ENCODE measurements at regions not wholly inside any gene's neighbourhood (a gene's known extent, or its start where the extent isn't known, plus 50 kb on each side); places are given as distances from the start of the nearest gene placed in this dataset.

DNA sequence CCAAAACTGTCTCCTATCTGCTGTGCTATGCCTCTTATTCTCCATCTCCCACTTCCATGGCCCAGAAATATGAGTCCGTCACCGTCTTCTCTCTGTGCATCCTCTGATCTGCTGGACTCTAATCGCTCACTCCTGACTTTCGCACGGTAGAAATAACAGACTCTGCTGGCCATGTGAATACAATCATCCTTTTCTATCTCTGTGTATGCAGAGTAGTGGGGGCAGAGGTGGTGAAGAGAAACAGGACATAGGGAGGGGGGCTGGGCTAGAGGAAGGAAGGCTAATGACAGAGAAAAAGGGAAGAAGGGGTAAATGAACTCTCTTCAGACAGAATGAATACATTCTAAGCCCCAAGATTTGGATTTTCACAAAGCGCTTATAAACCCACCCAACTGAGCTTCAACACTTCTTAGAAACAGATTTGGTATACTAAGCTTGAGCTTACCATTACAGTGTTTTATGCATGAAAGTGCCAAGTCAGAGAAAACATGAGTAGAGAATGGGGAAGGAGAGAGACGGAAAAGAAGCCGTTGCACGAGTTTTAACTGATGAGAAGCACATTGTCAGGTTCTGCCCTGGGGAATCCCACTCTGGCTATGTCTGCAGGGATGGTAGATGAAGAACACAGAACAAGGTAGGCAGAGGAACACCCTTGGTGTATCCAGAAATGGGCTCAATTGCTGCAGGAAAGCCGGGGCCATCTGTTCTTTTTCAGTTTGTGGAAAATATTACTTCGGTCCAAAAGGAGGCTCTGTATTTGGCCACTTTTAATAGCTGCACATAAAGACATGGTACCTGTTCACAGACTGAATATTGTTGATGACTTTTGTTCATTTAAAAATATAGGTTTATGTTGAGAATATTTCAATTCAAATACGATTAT, 324.7 kb downstream of the ETS1 start:
- DNase-seq (ENCODE audit: low read depth) = no peak

DNA sequence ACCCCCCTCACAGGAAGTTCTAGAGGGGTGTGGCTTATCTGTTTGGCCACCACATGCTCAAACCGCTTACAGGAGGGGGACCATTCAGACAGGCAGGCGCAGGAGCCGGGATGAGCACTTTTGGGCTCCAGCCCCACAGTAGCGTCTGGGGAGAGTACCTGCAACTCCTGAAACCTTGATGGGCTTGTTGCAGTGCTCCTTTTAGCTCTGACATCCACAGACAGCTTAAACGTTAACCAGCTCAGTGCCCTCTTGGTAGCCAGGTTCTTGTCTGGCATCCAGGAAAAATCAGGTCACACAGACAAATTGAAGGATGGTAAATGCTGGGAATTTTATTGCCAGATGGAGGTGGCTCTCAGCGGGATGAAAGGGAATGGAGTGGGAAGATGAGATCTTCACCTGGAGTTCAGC, 326.3 kb downstream of the ETS1 start:
- DNase-seq (ENCODE audit: low read depth) = peak; percentile 46

DNA sequence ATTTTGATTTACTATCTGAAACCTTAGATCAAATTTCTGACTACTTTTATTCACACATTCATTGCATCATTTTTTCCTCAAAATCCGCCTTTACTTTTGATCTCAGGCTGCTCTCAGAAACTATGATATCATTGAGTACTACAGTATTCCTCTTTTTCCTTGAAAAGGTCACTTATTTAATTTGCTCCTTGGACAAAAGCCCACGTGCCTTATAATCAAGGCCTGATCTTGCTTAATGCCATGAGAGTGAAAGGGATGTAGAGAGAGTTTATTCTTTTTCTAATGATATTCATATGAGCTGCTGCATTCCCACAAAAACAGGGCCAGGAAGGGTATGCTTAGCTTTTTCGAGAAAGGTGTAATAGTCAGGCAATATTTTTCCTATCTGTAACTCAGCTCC, 327.0 kb downstream of the ETS1 start:
- DNase-seq (ENCODE audit: low read depth) = no peak

DNA sequence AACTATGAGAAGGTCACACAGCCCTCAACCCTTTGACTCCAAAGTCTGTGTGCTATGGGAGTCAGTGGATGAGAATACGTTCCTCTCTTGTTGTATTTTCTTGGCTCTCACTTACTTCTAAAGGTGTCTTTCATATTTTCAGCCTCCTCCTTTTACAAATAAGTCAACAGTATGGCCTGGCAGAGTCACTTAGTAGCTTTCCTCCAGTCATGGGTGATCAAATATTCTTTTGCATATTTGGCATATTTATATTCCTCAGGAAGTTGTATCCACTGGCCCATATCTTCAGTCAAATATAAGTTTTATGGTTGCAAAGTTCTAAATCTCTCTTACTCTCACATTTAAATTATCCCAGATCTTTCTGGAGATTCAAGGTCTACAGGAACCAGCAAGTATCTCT, 327.5 kb downstream of the ETS1 start:
- no peak for DNase-seq (ENCODE audit: low read depth)

DNA sequence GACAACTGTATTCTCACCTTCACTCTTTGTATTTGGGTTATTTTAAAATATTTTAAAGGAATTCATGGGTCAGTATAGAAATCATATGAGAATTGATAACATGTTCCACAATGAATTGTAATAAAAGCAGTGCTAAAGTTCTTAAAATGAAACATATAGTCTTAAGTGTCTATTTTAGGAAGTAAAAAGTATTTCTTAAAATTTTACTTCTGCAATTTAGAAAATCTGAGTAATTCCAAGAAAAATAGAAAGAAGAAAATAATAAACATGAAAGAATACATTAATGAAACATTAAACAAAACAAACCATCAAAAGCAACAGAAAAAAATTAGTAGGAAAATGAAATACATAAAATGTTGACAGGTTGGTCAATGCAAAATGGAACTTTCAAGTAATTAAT, 332.4 kb downstream of the ETS1 start:
- no peak for DNase-seq (ENCODE audit: low read depth)

DNA sequence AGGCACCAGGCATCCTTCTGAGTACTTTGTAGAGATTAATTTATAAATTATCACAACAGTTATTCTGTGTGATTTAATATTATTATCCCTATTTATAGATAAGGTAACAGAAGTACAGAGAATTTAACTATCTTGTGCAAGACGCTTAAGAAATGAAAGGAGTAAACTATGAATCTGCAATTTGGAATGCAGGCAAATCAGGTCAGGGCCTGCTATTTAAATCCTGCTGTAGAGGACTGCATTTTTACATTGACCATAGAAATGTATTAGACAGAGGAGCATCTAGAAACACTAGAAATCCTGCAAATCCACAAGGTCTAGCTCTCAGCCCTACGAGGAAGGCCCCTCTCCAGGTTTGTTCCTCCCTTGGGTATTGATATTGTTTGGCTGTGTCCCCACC, 336.2 kb downstream of the ETS1 start:
- DNase-seq (ENCODE audit: low read depth) = no peak

DNA sequence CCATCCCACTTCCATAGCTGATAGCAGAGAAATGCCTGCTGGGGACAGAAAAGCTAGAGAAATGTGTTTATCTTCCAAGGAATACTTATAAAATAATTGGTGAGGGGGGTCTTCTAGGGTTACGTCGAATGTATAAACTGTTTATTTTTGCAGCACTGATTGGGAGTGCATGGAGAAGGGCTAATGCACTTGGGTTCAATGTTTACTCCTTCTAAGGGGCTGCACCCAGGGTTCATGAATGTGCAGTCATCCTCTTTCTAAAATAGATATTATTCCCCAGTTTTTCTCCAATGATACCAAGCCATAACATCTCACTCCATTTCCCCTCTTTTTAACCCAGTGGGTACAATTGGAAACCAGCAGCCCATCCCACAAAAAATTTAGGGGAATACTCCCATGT, 336.9 kb downstream of the ETS1 start:
- no peak for DNase-seq (ENCODE audit: low read depth)

DNA sequence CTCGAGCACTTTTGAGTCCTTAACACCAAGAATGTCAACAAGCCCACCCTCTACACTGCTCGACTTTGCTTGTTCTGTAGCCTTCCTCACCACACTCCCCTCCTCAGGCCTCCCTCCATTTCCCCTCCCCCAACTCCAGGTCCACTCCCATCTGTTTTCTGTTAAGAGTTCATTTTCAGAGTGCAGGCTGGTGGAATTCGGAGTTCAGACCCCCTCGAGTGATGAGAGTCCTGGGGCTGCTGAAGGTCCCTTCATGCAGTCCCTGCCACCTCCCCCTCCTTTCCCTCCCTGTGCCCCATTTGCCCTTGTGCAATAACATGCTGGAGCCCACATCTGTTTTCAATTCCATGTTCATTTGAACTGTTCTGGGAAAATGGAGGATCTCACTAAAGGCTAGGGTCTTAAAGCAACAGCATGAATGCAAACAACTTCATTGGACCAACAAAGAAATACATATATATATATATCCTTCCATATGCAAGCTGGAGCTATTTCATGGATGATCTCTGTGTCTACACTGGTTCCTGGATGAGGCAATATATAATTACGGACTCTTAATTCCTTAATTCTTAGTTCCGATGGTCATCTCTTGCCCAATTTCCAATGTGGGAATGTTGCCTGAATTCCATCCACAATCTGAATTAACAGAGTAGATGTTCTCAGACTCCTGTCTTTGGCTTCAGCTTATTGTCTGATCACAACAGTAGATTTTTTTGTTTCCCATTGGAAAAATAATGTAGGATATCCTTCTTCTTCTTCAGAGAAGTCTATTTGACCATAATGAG, 340.4 kb downstream of the ETS1 start:
- DNase-seq (ENCODE audit: low read depth) = no peak

DNA sequence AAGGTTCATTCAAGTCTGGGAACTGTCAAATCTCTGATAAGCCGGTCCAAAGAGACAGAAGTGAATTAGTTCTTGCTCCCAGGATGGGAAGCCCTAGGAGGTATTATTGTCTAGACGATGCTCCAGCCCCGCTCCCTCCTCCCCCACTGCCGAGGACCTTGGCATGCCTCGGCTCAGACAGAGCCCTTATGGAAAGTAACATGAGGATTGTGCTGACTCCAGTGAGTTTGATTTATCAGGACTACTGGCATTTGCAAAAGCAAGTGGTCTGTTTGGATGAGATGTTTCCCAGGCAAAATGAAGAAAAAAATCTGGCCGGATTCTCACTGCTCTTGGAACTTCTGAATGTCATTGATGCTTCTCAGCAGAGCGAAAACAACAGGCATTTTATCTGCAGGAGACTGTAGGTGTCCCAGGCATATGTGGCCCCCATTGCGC, 341.0 kb downstream of the ETS1 start:
- no peak for DNase-seq (ENCODE audit: low read depth)

DNA sequence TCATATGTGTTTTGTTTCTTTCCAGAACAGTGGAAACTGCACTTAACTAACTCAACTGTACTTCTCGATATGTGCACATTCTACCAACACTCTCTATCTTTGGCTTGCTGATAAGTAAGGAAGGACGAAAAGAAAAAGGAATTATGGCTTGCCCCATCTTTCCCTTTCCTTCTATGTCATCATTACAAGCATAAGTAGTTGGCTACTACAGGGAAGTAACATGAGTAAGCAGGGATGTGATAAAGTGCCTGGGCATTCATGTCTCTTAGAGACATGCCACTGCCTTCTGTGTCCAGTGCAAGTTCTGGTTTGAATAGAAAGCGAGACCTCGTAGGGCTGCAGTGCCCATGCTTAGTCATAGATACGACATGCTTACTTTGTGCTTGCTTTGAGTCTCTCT, 342.5 kb downstream of the ETS1 start:
- DNase-seq (ENCODE audit: low read depth) = no peak

DNA sequence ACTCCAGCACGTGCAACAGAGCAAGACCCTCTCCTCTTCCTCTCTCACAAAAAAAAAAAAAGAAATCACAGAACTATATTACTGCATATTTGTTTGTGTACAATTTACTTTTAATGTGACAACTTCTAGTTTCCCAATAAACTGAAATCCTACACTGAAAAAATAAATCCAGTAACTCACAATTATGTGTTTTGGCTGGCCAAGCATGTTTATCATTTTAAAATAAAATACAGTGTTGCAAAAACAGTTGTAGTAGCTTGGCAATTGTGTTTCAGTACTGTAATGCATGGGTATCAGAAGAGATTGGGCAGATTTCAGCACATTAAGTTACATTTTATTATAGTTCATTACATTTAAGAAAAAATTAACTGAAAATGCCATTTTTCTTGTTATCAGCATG, 344.9 kb downstream of the ETS1 start:
- DNase-seq (ENCODE audit: low read depth) = no peak

DNA sequence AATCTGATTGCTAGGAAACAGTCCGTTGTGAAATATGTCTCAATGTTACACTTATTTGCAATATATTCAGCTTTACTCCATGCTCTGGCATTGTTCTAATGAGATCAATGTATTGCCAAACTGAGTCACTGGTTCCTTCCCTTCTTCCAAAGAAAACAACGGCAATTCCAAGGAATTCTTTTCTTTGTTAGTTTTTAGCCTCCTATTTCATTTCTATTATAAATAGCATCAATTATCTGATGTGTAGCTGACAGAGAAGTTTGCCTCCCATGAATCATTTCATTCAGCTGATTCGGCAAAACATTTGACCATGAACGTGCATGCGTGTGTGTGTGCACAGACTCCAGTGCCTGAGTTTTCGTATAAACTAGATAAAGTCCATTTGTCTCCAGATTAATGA, 346.8 kb downstream of the ETS1 start:
- peak; percentile 29 for DNase-seq (ENCODE audit: low read depth)

DNA sequence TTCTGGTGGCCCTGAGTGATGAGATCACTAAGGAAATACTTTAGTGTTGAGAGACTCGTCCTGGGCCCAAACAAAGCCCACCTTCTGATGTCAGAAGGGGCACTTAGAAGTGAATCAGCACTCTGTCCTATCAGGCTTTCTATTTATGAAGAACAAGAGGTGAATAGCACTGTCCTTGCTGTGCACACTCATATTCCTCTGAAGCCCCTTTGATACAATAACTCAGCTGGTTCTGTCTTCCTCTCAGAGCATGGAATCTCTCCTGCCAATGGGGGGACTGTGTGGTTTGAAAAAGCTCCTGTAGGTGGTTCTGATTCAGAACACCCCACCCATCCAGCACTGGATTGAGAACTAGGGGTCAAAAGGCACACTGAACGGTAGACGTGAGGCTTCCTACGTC, 348.1 kb downstream of the ETS1 start:
- no peak for DNase-seq (ENCODE audit: low read depth)

DNA sequence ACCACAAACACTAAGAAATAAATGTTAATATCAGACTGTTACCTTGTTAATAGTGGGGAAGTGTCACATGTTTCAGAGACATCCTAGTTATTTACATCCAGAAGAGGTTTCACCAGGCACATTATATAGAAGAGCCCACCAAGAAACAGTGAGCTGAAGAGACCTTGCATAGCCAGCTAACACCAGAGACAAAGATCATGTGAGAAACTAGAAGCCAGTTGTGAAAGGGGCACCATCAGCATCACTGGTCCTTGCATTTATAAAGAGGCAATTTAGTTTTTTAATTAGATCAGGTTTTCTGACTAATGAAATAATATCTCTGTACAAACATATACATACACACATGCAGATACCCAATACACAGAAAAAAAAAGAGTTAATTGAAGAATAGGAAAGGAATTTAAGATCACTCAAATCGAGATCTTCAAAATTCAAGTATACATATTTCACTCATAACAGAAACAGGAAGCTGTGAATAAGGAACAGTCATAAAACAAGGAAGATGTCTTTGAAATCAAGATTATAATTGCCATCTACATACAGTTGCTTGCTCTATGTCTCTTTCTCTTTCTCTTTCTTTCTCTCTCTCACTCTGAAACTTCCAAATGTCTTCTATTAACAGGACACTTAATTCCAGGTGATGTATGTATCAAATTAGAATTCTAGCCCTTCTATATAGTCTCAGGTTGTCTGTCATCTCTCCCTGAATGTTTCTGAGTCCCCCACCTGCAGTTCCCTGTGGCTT, 348.7 kb downstream of the ETS1 start:
- DNase-seq (ENCODE audit: low read depth) = no peak

DNA sequence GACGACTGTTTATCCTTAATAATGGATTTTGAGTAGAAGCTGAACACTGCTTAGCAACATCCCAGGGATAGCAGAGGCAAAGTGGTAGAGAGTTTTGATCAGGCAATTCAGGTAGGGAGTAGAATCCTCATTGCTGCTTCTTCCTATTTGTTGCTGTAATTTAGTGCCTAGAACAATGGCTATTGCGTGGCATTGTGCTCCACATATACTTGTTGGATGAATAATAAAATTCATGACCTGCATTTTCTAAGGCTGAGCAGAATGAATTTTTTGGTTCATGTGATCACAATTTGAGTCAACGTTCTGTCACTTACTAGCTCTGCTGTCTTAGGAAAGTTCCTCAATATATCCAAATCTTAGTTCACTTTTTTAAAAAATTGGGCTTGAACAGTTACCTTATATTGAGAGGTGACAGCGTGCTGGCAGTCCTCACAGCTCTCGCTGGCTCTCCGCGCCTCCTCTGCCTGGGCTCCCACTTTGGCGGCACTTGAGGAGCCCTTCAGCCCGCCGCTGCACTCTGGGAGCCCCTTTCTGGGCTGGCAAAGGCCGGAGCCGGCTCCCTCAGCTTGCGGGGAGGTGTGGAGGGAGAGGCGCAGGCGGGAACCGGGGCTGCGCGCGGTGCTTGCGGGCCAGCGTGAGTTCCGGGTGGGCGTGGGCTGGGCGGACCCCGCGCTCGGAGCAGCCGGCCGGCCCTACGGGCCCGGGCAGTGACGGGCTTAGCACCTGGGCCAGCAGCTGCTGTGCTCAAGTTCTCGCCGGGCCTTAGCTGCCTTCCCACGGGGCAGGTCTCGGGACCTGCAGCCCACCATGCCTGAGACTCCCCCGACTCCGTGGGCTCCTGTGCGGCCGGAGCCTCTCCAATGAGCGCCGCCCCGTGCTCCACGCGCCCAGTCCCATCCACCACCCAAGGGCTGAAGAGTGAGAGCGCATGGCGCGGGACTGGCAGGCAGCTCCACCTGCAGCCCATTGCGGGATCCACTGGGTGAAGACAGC, 350.6 kb downstream of the ETS1 start:
- DNase-seq (ENCODE audit: low read depth) = no peak

DNA sequence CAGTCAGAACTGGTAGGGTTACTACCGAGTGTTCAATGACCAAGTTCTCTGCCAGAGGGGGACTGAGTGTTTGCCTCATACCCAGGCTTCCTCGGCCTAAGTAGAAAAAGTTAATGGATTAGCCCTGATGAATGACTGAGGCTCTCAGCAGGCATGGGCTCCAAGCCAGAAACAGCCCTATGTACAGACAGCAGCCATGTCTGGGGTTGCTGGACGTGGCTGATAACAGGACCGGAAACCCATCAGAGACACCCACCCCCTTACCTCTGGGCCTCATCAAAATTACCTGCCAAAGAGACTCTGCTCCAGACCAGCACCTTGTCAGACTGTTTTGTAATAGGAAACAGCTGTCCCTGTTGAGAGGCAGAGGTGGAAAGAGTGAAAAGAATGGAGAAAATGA, 351.4 kb downstream of the ETS1 start:
- DNase-seq (ENCODE audit: low read depth) = peak; percentile 53

DNA sequence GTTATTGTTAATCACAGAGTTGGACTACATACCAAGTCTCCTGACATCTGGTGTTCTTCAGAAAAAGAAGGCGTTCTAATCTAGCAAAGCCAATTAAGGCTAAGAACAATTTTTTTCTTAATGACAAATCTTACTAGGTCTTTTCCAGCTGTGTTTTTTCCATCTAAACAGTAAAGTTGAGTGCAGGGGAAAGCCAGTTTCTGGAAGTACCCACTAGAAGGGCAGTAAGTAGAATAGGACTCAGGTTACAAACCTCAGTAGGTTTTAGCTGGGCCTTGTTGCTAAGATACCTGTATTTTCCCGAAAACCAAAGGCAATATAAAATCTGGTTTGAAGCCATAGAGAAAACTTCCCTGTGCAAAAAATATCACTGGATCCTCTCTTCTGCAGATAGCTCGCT, 351.9 kb downstream of the ETS1 start:
- DNase-seq (ENCODE audit: low read depth) = peak; percentile 55

DNA sequence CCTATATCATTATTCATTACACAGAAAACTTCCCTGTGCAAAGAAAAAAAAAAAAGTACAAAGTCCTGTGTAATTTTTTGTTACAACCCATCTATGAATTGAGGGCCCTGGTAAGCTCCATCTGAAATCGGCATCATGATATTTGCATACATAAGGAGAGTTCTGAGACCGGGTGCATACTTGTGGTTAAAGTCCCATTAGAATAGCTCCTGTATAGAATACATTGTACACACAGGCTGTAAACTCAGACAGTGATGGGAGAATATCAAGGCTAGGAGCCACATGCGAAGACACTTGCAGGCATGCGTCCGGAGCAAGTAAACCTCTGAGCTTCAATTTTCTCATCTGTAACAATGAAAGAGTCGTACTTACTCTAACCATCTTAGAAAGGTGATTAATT, 353.2 kb downstream of the ETS1 start:
- DNase-seq (ENCODE audit: low read depth) = no peak

DNA sequence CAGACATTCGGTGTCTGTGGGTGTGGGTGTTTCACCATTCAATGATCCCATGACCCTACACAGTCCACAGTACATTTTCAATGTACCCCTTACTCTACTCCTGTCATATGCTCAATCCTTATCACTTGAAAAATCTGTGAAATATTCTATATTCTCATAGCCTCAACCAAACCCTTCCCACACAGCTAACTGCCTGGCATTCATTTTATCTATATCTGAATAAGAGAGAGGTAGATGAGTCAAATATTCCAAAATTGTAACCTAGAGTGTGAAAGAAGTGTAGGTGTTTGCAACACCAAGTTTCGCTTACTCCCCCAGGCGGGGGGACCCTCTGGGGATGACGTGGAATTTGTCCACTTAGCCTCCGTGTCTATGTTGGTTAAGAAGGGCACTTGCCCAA, 354.8 kb downstream of the ETS1 start:
- DNase-seq (ENCODE audit: low read depth) = no peak

DNA sequence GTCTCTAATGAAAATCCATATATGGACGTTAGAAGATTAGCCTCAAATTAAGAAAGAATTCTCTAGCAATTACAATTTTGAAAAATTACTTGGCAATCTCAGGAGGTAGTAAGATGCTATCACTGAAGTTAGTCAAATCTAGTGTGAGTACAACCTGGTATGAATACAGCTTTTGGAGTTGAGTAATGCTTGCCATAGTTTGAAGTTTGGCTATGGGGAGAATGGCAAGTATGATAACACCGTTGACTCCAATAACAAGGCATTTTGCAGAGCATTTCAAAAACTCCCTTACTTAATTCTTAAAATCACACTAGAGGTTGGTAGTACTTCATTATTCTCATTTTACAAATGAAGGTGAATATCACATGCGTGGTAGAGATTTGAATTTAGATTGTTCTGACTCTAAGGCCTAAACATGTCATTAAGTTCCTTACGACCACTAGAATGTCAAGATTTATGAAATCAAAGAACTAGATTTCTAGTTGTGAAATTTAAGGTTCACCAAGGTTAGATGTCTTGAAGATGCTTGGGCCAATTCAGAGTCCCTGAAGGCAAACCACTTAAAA, 355.4 kb downstream of the ETS1 start:
- DNase-seq (ENCODE audit: low read depth) = no peak

DNA sequence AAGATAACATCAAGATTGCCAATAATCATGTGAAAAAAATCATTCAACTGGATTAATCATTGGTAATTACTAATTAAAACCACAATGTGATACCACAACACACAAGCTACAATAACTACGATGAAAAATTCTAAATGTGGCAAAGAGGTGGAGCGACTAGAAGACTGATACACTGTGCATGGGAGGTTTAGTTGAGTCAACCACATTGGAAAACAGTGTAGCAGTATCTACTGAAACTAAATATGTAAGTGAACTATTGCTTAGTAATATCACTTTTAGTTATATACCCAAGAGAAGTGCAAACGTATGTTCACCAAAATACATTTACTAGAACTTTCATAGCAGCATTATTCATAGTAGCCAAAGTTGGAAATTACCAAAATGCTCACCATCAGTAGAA, 359.9 kb downstream of the ETS1 start:
- DNase-seq (ENCODE audit: low read depth) = no peak
